Embryonic facial prominence (tissue), 1 donor: ENCODE measurements at regions not wholly inside any gene's neighbourhood (a gene's known extent, or its start where the extent isn't known, plus 50 kb on each side); places are given as distances from the start of the nearest gene placed in this dataset.
A peak's percentile ranks its signal among the peaks of the same experiment; 100 is the strongest.
"Not testable (repeated sequence)": the region's sequence is repeated elsewhere in the genome, so short reads cannot be mapped to it uniquely, and the experiment has no call there.

Source experiments
- DNase-seq: peaks from one replicate; pipeline ENCODE4 v3.0.0-alpha.2; 2016; ENCODE audit errors: extremely low spot score

GRCh38 chr10:131532291-131532690 lies 220.8 kb upstream of the TCERG1L start:
- no peak for DNase-seq

GRCh38 chr10:131532745-131533341 lies 221.3 kb upstream of the TCERG1L start:
- no peak for DNase-seq

- DNase-seq: no peak
Observed at GRCh38 chr10:131533846-131534526, 222.5 kb upstream of the TCERG1L start.

GRCh38 chr10:131534836-131535235 lies 223.3 kb upstream of the TCERG1L start:
- no peak for DNase-seq

GRCh38 chr10:131536676-131537075 lies 225.2 kb upstream of the TCERG1L start:
- DNase-seq: no peak

GRCh38 chr10:131537281-131537680 lies 225.8 kb upstream of the TCERG1L start:
- peak; percentile 8 for DNase-seq

GRCh38 chr10:131544495-131544894 lies 233.0 kb upstream of the TCERG1L start:
- DNase-seq: no peak

GRCh38 chr10:131546086-131546810 lies 234.7 kb upstream of the TCERG1L start:
- no peak for DNase-seq

GRCh38 chr10:131547129-131547799 lies 235.7 kb upstream of the TCERG1L start:
- DNase-seq: no peak

GRCh38 chr10:131548176-131548575 lies 236.7 kb upstream of the TCERG1L start:
- no peak for DNase-seq

GRCh38 chr10:131549116-131549515 lies 237.6 kb upstream of the TCERG1L start:
- DNase-seq: no peak

GRCh38 chr10:131553121-131553520 lies 241.6 kb upstream of the TCERG1L start:
- DNase-seq: no peak

- no peak for DNase-seq
Observed at GRCh38 chr10:131553581-131553980, 242.1 kb upstream of the TCERG1L start.

- DNase-seq: no peak
Observed at GRCh38 chr10:131554821-131555220, 243.3 kb upstream of the TCERG1L start.

- DNase-seq: no peak
Observed at GRCh38 chr10:131555406-131555805, 243.9 kb upstream of the TCERG1L start.

GRCh38 chr10:131556061-131556896 lies 244.8 kb upstream of the TCERG1L start:
- DNase-seq: no peak

GRCh38 chr10:131556897-131557495 lies 245.5 kb upstream of the TCERG1L start:
- DNase-seq: no peak

- not testable (repeated sequence) for DNase-seq
Observed at GRCh38 chr10:131557956-131558355, 246.4 kb upstream of the TCERG1L start.

- DNase-seq: no peak
Observed at GRCh38 chr10:131559450-131559911, 248.0 kb upstream of the TCERG1L start.

GRCh38 chr10:131560166-131560565 lies 248.6 kb upstream of the TCERG1L start:
- DNase-seq: no peak
